Sigmoid colon (tissue), 6 donors: ENCODE measurements at regions not wholly inside any gene's neighbourhood (a gene's known extent, or its start where the extent isn't known, plus 50 kb on each side); places are given as distances from the start of the nearest gene placed in this dataset.

Experiments used
- DNase-seq: peaks from one replicate; pipeline ENCODE4 v3.0.0-alpha.2; 2019
- H3K27ac ChIP-seq, 4 donors: fragments of 200-600 bp; sonication (generic); one replicate each; pipeline ENCODE4 v1.5.1; 2016 to 2019; ENCODE audit warnings: mild to moderate bottlenecking in 1 of 4
- H3K27me3 ChIP-seq, 3 donors: fragments of 200-600 bp; sonication (generic); one replicate each; pipeline ENCODE4 v1.5.1; 2019; ENCODE audit warnings: mild to moderate bottlenecking in 1 of 3
- H3K36me3 ChIP-seq, 4 donors: fragments of 200-600 bp; sonication (generic); one replicate each; pipeline ENCODE4 v1.5.1; 2016 to 2019
- H3K4me1 ChIP-seq, 4 donors: fragments of 200-600 bp; sonication (generic); one replicate each; pipeline ENCODE4 v1.5.1; 2017 to 2019
- H3K4me3 ChIP-seq, 4 donors: fragments of 200-600 bp; sonication (generic); one replicate each; pipeline ENCODE4 v1.5.1; 2017 to 2019; ENCODE audit warnings: mild to moderate bottlenecking in 2 of 4, moderate library complexity in 1 of 4
- H3K9me3 ChIP-seq, 4 donors: fragments of 200-600 bp in 3 of 4; sonication (generic) in 3 of 4; one replicate each; pipeline versions ENCODE4 v1.5.1 to v1.6.1; 2013 to 2019
- EP300 ChIP-seq, 4 donors: sonication (generic); formaldehyde crosslinking; IDR thresholded peaks; one replicate each; pipeline ENCODE4 v1.6.1; 2017; ENCODE audit warnings: antibody characterized with exemption in 4 of 4
- POLR2A ChIP-seq, 2 donors: fragments of 450-650 bp; IDR thresholded peaks; one replicate each; pipeline ENCODE4 v1.6.1; 2016; ENCODE audit warnings: antibody characterized with exemption in 2 of 2, mild to moderate bottlenecking in 2 of 2, moderate library complexity in 2 of 2
- POLR2AphosphoS5 ChIP-seq, 4 donors: sonication (generic); formaldehyde crosslinking; IDR thresholded peaks; one replicate each; pipeline ENCODE4 v1.6.1; 2017; ENCODE audit warnings: antibody characterized with exemption in 4 of 4
- WGBS, 2 donors: extraction: QIAGEN DNeasy Blood & Tissue Kit; methylation state at CpG; one replicate each; pipeline ENCODE4 v1.1.7; 2013; 5-methylcytosine and 5-hydroxymethylcytosine counted together
- intact Hi-C: fragments of 100-400 bp; cut with DNase I; formaldehyde crosslinking; loops from one replicate; pipeline ENCODE4 v1.15.1; 2023
- TF ChIP-seq, protein P1 (sequence below), 4 experiments: fragments of 450-650 bp in 3 of 4; fragments of 200-600 bp in 1 of 4; IDR thresholded peaks; one replicate each; pipeline ENCODE4 v1.5.1; 2016 to 2019; ENCODE audit warnings: antibody characterized with exemption in 4 of 4, mild to moderate bottlenecking in 3 of 4, moderate library complexity in 2 of 4
- donor health status: healthy with polysubstance abuse.
- donor health status: healthy.

DNA sequence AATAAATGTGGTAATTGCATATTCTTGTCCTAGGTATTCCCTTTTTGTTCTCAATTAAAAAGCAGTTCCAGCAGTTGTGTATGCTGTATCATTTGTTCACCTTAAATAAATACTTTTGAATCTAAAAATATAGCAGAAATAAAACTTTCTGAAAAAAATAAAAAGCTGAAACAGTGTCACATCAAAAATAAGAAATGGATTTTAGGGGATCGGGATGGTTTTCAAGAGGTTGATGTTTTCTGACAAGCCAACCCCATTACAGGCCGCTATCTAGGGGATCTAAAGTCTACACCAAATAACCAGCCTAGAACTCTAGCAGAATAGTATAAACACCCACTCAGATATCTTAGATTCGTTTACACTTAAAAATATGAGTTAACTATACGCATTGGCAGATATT is 95.4 kb upstream of the MAML3 start:
- Histone ChIP-seq H3K4me3 (no peak overlapping the region), H3K27me3 (no peaks in the 10 kb centered on the region), H3K27ac (peak overlapping the region in 1 of 4 donors; percentile 20), H3K9me3 (no peaks in the 10 kb centered on the region), H3K36me3 (no peaks in the 10 kb centered on the region), H3K4me1 (peaks cover 0 to 36% (median 32%) of the 10 kb centered on the region in 4 donors)
- 80 to 85% methylated on average over 4 of the region's 4 CpGs for WGBS, 2 donors
- TF ChIP-seq POLR2AphosphoS5 (IDR thresholded peaks at IDR 0.05): no peak
- TF ChIP-seq, protein P1, sequence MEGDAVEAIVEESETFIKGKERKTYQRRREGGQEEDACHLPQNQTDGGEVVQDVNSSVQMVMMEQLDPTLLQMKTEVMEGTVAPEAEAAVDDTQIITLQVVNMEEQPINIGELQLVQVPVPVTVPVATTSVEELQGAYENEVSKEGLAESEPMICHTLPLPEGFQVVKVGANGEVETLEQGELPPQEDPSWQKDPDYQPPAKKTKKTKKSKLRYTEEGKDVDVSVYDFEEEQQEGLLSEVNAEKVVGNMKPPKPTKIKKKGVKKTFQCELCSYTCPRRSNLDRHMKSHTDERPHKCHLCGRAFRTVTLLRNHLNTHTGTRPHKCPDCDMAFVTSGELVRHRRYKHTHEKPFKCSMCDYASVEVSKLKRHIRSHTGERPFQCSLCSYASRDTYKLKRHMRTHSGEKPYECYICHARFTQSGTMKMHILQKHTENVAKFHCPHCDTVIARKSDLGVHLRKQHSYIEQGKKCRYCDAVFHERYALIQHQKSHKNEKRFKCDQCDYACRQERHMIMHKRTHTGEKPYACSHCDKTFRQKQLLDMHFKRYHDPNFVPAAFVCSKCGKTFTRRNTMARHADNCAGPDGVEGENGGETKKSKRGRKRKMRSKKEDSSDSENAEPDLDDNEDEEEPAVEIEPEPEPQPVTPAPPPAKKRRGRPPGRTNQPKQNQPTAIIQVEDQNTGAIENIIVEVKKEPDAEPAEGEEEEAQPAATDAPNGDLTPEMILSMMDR (IDR thresholded peaks at IDR 0.05): no peak
- no peak for TF ChIP-seq POLR2A (IDR thresholded peaks at IDR 0.05)
- no peak for TF ChIP-seq EP300 (IDR thresholded peaks at IDR 0.05)
- intact Hi-C loops: no loop called here
- DNase-seq: no peak

GRCh38 chr4:140247237-140247636 is 93.3 kb upstream of the MAML3 start:
- no peak for DNase-seq
- Histone ChIP-seq H3K27ac (no peak overlapping the region), H3K27me3 (no peaks in the 10 kb centered on the region), H3K4me1 (peaks cover 0 to 37% (median 32%) of the 10 kb centered on the region in 4 donors), H3K9me3 (no peaks in the 10 kb centered on the region), H3K4me3 (no peak overlapping the region), H3K36me3 (no peaks in the 10 kb centered on the region)
- intact Hi-C loops: no loop called here
- TF ChIP-seq, protein P1 (IDR thresholded peaks at IDR 0.05): no peak
- TF ChIP-seq POLR2A (IDR thresholded peaks at IDR 0.05): no peak
- WGBS, 2 donors: 41 to 66% methylated on average over 2 of the region's 2 CpGs

- Histone ChIP-seq H3K27ac (no peak overlapping the region), H3K4me1 (peaks cover 0 to 31% (median 26%) of the 10 kb centered on the region in 4 donors), H3K9me3 (no peaks in the 10 kb centered on the region), H3K4me3 (no peak overlapping the region), H3K27me3 (no peaks in the 10 kb centered on the region), H3K36me3 (no peaks in the 10 kb centered on the region)
- DNase-seq: no peak
- 94 to 95% methylated on average over 3 of the region's 3 CpGs for WGBS, 2 donors
- no peak for TF ChIP-seq POLR2AphosphoS5 (IDR thresholded peaks at IDR 0.05)
- no peak for TF ChIP-seq EP300 (IDR thresholded peaks at IDR 0.05)
- TF ChIP-seq, protein P1 (IDR thresholded peaks at IDR 0.05): no peak
- no peak for TF ChIP-seq POLR2A (IDR thresholded peaks at IDR 0.05)
- intact Hi-C loops: no loop called here
These were observed 92.2 kb upstream of the MAML3 start for GRCh38 chr4:140246216-140246615.

- Histone ChIP-seq H3K4me3 (no peak overlapping the region), H3K4me1 (peaks cover 0 to 33% (median 23%) of the 10 kb centered on the region in 4 donors), H3K36me3 (no peaks in the 10 kb centered on the region), H3K9me3 (no peaks in the 10 kb centered on the region), H3K27ac (no peak overlapping the region), H3K27me3 (no peaks in the 10 kb centered on the region)
- 88 to 98% methylated on average over 1 of the region's 1 CpG for WGBS, 2 donors
- TF ChIP-seq POLR2A (IDR thresholded peaks at IDR 0.05) (no peak), EP300 (IDR thresholded peaks at IDR 0.05) (no peak), POLR2AphosphoS5 (IDR thresholded peaks at IDR 0.05) (no peak)
- TF ChIP-seq, protein P1 (IDR thresholded peaks at IDR 0.05): no peak
- no peak for DNase-seq
- intact Hi-C loops: no loop called here
These were observed 90.3 kb upstream of the MAML3 start for GRCh38 chr4:140244328-140244727.

DNA sequence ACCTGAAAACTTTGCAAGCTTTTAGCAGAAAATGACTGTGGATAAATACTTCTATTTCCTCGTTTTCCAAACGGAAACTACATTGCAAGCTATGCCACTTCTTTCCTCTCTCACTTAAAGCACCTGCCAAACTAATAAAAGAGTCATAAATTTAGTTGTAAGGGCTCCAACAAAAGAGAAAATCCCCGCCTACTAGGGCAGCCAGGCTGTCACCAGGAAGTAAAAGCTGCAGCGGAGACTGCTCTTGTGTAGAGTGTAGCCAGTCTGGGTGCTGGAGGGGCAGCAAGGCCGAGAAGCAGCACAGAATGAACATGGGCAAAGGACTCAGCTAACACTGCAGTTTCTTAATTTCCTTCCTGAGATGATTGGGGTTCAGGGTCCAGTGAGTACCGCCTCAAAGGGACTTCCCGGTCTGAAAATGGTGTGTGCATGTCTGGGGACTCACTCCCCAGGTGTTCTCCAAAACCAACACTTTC is 89.3 kb upstream of the MAML3 start:
- 7 to 14% methylated on average over 7 of the region's 7 CpGs for WGBS, 2 donors
- Histone ChIP-seq H3K27ac (peak overlapping the region; percentile 39 to 70 (median 66)), H3K4me3 (no peak overlapping the region), H3K4me1 (peaks cover 0 to 34% (median 24%) of the 10 kb centered on the region in 4 donors), H3K9me3 (no peaks in the 10 kb centered on the region), H3K36me3 (no peaks in the 10 kb centered on the region), H3K27me3 (no peaks in the 10 kb centered on the region)
- no peak for DNase-seq
- intact Hi-C loops: loop anchor here (2.0 kb wide), 1 partner anchor 89 kb away; the partner anchor contains the start of gene MAML3
- TF ChIP-seq POLR2A (IDR thresholded peaks at IDR 0.05): peak in 1 of 2 donors; percentile 36
- TF ChIP-seq EP300 (IDR thresholded peaks at IDR 0.05): peak in 1 of 4 donors; percentile 11
- peak in 2 of 4 donors; percentile 13 to 45 for TF ChIP-seq POLR2AphosphoS5 (IDR thresholded peaks at IDR 0.05)
- TF ChIP-seq, protein P1 (IDR thresholded peaks at IDR 0.05): no peak
